ENCODE measurements at regions not wholly inside any gene's neighbourhood (a gene's known extent, or its start where the extent isn't known, plus 50 kb on each side); places are given as distances from the start of the nearest gene placed in this dataset.

DNA sequence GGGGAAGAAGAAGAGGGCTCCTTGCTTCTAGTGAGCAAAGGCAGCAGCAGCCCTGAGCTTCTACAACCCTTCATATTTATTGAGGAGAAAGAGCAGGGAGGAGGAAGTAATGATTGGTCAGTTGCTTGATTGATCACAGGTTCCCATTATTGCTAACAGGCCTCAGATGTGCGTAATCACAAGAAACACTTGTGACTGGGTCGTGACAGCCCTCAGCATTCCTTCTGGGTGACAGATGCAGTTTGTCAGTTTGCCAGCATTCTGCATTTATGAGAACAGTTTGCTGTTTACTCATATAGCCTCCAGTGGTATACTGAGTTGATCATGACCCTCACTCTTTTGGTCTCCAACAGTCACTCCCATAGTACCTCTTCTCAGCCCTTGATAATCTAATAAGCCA is 111.5 kb upstream of the TNC start:
- H3K4me3 ChIP-seq (ENCODE audit: low read depth, low read length) = no peak overlapping the region
- TF ChIP-seq, protein P1, sequence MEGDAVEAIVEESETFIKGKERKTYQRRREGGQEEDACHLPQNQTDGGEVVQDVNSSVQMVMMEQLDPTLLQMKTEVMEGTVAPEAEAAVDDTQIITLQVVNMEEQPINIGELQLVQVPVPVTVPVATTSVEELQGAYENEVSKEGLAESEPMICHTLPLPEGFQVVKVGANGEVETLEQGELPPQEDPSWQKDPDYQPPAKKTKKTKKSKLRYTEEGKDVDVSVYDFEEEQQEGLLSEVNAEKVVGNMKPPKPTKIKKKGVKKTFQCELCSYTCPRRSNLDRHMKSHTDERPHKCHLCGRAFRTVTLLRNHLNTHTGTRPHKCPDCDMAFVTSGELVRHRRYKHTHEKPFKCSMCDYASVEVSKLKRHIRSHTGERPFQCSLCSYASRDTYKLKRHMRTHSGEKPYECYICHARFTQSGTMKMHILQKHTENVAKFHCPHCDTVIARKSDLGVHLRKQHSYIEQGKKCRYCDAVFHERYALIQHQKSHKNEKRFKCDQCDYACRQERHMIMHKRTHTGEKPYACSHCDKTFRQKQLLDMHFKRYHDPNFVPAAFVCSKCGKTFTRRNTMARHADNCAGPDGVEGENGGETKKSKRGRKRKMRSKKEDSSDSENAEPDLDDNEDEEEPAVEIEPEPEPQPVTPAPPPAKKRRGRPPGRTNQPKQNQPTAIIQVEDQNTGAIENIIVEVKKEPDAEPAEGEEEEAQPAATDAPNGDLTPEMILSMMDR (conservative IDR thresholded peaks at IDR 0.05; ENCODE audit: low read depth, low read length) = no peak
- DNase-seq (ENCODE audit: low read depth) = peak; percentile 23

DNA sequence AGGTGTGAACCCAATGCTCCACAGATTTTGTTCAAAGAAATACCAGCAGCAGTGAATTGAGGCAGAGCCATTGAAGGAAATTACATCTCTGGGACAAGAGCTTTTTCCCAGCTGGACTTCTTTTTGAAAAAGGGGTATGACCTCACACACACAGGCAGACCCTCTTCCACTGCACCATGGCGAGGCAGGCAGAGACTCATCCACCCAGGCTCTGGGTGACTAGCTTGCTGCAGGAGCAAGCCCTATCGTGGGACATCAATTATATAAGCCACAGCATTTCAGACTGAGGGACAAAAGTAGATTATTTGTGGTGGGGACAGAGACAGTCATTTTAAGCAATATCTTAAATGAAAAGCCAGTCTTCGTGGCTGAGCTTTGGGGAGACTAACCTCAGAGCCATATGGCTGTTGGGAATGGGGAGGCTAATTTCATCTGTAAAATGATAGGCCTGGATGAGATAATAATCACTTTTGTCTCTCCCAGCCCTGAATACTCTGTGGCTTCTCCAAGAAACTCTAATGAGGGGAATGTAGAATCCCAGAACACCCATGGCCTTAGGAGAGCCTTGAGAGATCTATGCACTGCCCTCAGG is 113.1 kb upstream of the TNC start:
- H3K4me3 ChIP-seq (ENCODE audit: low read depth, low read length) = no peak overlapping the region
- no peak for DNase-seq (ENCODE audit: low read depth)
- TF ChIP-seq, protein P1 (conservative IDR thresholded peaks at IDR 0.05; ENCODE audit: low read depth, low read length) = no peak

DNA sequence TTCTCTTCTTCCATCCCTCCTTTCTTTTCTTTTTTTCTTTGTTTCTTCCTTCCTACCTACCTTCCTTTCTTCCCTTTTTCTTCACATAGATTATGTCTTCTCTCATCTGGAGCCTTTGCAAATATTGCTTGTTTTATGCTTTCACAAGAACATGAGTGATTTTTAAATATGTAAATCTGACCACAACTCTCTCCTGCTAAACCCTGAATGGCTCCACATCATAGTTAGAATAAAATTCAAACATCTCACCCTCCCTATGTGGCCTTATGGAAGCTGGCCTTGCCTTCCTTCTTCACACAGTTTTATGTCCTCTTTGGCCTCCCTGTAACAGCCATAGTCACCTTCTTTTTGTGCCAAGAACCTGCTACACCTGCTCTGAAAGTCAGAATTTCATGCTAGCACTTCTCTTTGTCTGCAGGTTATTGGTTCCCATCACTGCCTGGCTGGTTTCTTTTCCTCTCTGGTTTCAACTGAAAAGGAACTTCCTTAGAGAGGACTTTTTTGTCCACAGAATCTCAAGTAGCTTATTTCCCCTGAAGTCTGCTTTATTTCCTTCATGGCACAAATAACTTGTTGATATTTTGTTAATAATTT is 114.3 kb upstream of the TNC start:
- no peak overlapping the region for H3K4me3 ChIP-seq (ENCODE audit: low read depth, low read length)
- TF ChIP-seq, protein P1 (conservative IDR thresholded peaks at IDR 0.05; ENCODE audit: low read depth, low read length) = no peak
- DNase-seq (ENCODE audit: low read depth) = no peak

DNA sequence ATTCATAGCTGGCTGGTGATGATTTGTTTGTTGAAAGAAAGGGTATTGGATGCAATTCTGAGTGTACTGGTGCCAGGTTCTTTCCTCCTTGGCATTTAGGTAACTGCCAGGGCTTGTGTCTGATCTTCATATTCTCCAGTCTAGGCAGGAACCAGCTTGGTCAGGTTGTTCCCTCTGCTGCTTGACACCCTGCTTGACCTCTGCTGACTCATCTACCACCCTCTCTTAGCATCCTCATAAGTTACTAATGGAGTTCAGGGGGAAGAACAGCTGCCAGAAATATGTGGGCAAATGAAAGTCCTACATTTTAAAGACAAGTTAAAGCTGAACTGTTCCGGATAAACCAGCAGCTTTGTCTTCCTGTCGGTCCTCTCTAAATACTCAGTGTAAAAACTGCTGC is 116.1 kb upstream of the TNC start:
- H3K4me3 ChIP-seq (ENCODE audit: low read depth, low read length) = no peak overlapping the region
- TF ChIP-seq, protein P1 (conservative IDR thresholded peaks at IDR 0.05; ENCODE audit: low read depth, low read length) = no peak
- peak; percentile 81 for DNase-seq (ENCODE audit: low read depth)

DNA sequence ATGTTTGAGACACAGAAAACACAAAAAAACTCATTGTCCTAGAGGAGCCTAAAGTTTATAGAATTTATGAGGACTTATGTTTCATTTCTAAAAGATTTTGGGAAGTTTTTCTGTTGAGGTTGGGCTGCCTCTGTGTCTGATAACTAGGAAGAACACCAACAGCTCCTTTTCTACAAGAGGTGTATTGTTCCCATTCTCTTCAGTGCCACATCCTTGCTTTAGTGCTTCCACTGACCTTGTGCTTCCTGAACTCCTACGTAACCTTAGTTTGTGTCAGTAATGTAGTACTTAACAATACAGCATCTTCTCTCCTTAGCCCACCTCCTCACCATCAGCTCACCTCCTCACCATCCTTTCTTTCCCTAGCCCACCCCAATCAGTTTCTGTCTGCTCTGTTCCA is 117.3 kb upstream of the TNC start:
- TF ChIP-seq, protein P1 (conservative IDR thresholded peaks at IDR 0.05; ENCODE audit: low read depth, low read length) = no peak
- no peak for DNase-seq (ENCODE audit: low read depth)
- H3K4me3 ChIP-seq (ENCODE audit: low read depth, low read length) = no peak overlapping the region

DNA sequence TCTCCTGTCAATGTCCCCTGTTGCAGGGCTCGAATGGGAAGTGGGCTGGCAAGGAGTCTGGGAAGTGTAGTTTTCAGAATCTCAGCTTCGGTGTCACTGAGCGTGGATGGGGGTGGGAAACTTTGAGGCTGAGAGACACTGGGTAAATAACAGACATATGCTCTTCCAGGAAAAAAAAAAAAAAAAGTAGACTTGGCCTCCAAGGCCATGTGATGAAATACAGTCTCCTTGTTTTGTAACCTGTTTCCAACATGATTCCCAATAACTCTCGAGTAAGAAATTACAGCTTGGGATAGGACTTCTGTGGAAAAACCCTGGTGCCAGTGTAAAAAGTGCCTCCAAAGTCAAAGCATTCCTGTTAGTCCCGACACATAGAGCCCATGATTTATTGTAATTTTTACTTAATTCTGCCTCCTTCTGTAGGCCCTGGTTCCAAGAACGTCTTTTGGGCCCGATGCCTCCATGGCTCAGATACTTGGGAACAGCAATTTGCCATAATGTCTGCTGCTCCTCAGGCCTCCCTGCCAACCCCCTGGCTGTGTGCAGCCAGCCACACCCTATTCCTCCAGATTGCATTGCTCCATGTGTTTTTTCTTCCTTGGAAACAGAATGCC is 119.5 kb upstream of the TNC start:
- TF ChIP-seq, protein P1 (conservative IDR thresholded peaks at IDR 0.05; ENCODE audit: low read depth, low read length) = no peak
- peak; percentile 4 for DNase-seq (ENCODE audit: low read depth)
- H3K4me3 ChIP-seq (ENCODE audit: low read depth, low read length) = no peak overlapping the region

DNA sequence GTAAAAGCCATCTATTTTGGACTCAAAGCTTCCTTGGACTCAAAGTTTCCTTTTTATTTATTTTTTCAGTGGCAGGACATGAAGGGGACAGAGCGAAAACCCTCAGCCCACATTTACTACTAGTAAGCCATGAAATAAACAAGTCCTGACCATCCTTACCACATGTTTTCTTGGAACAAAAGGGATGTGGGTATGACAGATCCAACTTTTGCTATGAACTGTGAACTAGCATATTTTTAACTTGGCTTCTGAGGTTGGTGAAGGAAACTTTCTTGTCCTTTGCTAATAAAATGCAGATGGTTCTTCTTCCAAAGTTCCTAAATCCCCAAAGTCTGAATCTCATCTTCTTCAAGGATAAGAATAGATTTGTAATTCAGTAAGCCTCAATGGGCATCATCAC is 122.7 kb upstream of the TNC start:
- TF ChIP-seq, protein P1 (conservative IDR thresholded peaks at IDR 0.05; ENCODE audit: low read depth, low read length) = no peak
- H3K4me3 ChIP-seq (ENCODE audit: low read depth, low read length) = no peak overlapping the region
- no peak for DNase-seq (ENCODE audit: low read depth)

All from choroid plexus epithelial cell (primary cell).